Activated CD8-positive, alpha-beta memory T cell treated with anti-CD3 and anti-CD28 coated beads, Interleukin-2, amount 50 U/mL, for 24 hours (primary cell): ENCODE measurements at regions not wholly inside any gene's neighbourhood (a gene's known extent, or its start where the extent isn't known, plus 50 kb on each side); places are given as distances from the start of the nearest gene placed in this dataset.

Experiments used
- DNase-seq: peaks from one replicate; pipeline ENCODE4 v3.0.0-alpha.2; 2020; ENCODE audit errors: extremely low read depth

DNA sequence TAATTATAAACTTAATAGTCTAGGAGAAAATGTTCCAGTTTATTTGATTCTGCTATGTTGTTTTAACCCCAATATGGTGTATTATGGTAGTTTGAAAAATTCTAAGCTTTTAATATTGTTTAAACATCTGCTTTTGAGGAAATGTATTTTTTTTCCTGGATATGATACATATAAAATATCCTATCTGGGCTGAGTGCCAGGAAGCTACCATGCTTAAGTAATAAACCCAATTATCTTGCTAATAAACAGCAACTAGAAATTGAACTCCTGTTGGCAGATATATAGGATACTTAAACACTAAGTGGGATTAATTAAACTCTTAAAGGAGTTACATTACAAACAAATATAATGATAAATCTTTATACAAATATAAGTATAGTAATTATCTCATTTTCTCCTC lies 293.7 kb upstream of the GRM7 start:
- no peak for DNase-seq

DNA sequence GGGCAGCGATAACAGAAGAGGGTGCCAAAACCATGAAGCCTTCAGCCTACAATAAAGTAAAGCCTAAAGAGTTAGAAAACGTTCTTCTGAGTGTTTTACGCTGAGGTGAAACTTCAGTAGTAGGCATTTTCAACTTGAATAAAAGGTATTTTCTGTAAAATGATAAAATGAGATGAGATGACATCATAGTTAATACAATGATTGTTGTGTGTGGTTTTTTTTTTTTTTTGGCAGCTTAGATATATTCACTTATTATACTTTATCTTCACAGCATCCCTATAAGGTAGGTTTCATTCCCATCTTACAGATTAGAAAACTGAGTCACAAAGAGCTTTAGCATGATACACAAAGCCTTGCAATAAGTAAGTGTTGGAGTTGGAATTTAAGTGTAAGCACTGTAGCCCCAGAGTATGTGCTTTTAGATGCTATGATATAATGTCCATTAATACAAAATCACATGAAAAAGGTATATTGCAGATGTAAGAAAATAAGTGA lies 291.9 kb upstream of the GRM7 start:
- no peak for DNase-seq

DNA sequence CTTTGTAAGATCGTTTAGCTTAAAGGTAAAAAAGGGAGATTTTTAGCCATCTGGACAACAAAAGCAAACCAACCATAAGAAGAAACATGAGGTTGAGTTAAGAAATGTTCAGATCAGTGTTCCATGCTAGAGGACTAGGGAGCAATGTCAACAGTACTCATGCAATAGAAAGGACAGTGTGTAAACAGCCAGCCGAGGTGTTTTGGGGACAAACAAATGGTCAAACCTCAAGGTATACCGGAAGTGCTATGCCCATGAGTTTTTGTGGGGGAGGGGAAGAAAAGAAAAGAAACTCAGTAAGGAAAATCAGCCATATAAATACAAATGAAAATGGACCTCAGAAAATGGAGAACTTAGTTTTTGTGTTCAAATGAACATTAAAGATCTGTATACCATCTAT lies 289.5 kb upstream of the GRM7 start:
- DNase-seq = no peak

DNA sequence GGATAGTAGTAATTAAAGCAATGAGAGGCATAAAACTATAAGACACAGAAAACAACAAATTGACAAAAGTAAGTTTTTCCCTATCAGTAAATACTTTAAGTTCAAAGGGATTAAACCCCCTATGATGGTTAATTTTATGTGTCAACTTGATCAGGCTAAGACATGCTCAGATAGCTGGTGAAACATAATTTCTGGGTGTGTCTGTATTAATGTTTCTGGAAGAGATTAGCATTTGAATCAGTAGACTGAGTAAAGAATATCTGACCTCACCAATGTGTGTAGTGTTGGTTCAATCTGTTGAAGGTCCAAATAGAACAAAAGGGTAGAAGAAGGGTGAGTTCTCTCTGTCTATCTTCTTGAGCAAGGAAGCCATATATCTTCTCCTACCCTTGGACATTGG lies 283.3 kb upstream of the GRM7 start:
- no peak for DNase-seq

DNA sequence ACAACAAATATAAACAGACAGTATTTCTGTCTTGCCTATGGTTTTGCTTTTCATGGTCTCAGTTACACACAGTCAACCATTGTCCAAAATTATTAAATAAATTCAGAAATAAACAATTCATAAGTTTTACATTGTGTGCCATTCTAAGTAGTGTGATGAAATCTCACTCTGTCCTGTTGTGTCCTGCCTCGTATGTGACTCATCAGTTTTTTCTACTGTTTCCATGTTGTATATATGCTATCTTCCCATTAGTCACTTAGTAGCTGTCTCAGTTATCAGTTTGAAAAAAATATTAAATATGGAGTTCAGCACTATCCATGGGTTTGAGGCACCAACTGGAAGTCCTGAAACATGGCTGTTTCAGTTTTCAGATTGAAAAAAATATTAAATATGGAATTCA lies 282.4 kb upstream of the GRM7 start:
- no peak for DNase-seq

DNA sequence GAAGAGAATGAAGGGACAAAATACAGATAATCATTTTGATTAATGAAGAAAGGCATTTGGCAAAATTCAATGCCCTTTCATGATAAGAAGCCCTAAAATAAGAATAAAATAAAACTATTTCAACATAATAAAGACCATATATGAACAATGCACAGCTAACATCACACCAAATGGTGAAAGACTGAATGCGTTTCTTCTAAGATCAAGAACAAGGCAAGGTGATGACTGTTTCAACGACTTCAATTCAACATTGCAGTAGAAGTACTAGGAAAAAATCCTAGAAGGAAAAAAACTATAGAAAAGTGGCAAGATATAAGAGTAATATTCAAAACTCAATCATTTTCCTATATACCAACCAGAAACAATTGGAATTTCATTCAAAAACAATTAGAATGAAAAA lies 280.1 kb upstream of the GRM7 start:
- no peak for DNase-seq

DNA sequence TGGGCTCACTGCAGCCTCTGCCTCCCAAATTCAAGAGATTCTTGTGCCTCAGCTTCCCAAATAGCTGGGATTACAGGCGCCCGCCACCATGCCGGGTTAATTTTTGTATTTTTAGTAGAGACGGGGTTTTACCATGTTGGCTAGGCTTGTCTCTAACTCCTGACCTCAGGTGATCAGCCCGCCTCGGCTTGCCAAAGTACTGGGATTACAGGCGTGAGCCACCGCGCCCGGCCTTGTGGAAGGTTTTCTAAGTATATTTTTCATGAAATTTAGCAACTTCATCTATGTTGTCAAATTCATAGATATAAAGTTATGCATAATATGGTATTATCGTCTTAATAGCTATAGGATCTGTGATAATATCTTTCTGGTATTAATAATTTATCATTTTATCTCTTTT lies 275.6 kb upstream of the GRM7 start:
- no peak for DNase-seq

DNA sequence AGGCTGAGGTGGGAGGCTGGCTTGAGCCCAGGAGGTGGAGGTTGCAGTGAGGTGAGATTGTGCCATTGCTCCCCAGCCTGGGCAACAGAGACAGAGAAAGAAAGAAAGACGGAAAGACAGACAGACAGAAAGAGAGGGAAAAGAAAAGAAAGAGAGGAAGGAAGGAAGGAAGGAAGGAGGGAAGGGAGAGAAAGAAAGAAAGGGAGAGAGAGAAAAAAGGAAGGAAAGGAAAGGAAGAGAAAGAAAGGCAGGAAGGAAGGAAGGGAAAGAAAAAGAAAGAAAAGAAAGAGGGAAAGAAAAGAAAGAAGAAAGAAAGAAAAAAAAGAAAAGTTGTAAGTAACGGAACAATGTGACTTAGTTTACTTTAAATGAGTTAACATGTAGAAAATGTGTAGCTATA lies 260.7 kb upstream of the GRM7 start:
- DNase-seq = no peak

DNA sequence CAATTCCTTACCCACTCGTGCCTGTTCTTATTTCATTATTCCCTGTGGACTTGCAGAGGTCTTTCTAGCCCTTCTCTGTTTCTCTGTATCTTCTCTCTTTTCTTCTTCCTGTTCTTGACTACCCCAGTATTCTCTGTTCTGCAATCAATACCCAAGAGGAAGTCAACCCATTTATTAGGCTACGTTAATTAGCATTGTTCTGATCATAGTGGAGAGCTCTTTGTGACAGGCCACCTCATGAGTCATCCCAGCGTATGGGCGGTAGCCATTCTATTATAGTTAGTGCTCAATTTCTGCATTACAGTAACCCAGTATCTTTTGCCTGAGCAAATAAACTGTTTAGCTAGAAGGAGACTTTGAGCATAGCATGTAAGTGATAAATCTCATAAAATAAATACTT lies 259.5 kb upstream of the GRM7 start:
- no peak for DNase-seq

DNA sequence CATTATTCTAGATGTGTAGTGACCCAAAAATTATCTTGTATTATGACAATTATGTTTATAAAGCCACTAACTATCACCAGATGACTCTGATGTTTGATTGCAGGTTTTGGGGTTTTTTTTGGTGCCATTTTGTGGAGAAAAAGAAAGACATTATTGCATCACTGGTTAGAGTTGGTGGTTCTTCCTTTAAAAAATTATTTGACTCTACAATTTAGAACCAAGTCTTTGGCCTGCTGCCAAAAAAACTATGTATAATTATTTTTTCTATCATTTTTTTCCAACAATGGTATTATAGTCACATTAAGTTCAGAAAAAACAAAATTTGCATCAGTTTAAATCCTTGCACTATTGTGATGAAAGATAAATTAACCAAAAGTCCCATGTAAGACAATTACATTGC lies 258.6 kb upstream of the GRM7 start:
- DNase-seq = no peak

DNA sequence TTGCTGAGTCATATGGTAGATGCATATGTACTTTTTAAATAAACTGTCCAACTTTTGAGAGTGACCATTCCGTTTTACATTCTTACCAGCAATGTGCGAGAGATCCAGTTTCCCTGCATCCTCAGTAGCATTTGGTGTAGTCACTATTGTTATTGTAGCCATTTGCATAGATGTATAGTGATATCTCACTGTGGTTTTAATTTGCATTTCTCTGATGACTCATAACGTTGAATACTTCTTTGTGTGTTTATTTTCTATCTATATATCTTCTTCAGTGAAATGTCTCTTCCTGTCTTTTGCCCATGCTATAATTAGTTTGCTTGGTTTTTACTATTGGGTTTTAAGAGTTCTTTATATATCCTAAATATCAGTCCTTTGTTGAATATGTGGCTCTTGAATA lies 255.7 kb upstream of the GRM7 start:
- no peak for DNase-seq

DNA sequence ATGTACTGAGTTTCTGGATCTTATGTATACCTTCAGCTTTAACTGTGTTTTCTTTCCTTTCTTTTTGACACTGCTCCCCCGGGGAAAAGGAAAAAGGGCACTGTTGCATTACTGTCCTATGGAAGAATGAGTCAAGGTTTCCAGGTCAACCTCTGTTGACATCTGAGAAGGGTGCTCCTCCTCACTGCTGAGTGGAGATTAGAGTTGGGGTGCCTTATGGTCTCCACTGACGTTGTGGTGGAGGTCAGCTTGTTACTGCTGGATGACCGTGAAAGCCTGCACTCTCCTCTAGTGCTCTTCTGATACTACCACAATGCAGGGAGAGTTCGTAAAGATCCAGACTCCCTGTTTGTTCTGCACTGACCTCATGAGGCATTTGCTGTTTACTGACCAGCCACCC lies 252.1 kb upstream of the GRM7 start:
- no peak for DNase-seq

DNA sequence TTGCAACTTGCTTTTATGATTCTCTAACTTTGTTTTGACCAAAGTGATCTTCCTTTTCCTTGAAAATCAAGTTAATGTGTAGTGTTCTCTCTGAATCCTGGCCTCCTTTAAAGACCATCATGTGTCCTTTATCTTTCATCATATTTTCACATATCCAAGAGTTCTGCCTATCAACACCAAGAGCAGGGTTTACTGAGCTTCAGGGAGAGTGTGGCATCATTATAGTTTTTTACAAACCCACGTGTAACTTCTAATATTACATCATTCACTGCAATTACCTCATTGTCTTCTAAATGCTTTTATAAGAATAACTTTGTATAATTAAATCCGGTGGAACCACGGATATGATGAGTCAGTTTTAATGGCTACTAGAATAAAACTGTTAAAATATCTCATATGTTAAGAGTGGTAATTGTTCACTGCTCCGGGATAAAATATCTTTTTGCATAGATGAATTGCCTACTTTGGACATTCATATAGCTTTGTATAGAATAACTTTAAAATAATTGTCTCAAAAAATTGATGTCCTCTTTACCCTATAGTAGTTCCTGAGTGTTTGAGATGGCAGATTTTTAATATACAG lies 248.8 kb upstream of the GRM7 start:
- no peak for DNase-seq

DNA sequence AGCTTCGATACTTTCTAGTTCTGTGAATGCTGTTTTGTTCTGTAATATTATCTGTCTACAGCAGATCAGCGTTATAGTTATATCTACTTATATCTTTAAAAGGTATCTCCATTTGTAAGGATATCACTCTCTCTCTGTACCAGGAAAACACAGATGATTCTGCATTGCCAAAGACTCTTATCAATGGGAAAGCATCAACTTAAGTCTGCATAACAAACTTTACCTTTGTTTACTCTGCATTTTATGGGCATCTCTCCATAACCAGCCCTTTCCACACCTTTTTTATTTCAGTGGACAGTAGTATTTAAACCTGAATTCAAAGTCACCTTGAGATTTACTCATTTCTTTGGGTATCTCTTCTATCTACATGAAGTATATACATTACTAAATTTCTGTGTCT lies 238.7 kb upstream of the GRM7 start:
- DNase-seq = no peak

DNA sequence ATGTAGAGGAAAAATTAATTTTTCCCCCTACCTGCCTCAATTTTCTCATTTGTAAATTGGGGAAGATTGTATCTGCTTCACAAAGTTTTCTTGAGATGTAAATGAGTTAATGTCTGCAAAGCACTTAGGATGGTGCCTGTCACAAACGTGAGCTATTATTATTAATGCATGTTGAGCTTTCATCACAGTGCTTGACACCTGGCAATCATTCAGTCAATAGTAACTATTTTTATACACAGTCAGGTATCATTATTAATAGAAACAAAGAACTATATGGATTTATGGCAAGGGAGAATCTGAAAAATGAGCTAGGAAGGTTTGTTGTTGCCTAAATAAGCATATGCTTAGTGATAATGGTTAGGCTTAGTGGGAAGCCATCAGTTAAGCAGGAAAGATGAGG lies 238.2 kb upstream of the GRM7 start:
- DNase-seq = no peak

DNA sequence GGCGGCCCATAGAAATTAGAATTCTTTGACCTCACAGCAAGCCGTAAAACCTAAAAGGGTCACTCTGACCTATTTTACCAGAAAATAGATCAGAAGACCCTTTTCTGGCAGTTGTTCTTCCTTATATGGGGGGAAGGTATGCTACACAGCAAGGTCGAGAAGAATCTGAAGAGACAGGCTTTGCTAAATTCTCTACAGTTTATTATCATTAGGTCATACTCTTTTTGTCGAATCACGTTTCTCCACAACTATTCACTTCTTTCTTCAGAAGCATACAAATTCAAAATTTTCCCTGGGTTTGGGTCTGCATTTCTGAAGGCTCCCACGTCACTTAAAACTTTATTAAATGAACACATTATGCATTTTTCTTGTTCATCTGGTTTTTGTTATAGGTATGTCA lies 229.5 kb upstream of the GRM7 start:
- DNase-seq = no peak

DNA sequence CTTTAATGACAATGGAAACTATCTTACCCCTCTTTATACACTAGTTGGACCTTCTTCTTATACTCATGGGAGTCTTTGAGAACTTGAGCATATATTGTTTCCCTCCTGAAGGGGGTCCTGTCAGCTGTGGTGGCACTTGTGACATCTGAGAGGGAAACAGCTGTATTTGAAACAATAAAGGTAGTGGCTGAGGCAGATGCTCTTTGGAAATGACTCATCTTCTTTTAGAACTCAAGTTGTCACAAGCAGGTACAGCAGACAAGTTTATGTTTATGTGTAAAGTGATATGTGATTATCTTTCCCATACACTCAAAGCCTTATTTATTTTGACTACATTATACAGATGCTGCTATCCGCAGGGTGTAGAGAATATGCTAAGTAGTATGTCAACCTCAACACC lies 220.0 kb upstream of the GRM7 start:
- DNase-seq = no peak

DNA sequence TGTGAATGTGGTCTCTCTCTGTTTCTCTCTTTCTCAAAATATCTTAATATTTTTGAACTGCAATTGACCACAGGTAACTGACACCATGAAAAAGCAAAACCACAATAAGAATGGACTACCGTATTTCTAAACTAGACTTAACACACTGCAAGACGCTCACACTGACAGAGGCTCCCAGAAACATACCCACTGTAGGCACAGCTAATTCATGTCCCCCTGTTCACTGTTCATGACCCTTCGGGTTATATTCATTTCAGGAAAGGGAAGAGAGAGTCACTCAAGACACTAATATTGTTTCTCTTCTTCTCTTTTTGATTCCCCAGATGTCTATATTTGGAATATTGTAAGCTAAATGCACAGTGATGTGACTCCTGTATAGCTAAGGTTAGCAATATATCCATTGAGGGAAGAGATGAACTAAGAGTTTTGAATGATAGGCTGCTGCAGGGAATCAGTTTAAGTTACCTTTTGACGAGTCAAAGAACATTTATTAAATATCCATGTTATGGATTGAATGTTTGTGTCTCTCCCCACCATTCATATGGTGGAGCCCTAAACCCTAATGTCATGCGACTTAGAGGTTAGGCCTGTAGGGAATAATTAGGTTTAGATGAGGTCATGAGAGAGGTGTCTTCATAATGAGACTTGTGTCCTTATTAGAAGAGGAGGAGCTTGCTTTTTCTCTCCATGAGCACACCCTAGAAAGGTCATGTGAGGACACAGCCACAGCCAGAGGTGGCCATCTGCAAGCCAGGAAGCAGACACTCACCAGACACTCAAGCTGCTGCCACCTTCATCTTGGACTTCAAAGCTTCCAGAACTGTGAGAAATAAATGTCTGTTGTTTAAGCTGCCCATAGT lies 216.6 kb upstream of the GRM7 start:
- no peak for DNase-seq

DNA sequence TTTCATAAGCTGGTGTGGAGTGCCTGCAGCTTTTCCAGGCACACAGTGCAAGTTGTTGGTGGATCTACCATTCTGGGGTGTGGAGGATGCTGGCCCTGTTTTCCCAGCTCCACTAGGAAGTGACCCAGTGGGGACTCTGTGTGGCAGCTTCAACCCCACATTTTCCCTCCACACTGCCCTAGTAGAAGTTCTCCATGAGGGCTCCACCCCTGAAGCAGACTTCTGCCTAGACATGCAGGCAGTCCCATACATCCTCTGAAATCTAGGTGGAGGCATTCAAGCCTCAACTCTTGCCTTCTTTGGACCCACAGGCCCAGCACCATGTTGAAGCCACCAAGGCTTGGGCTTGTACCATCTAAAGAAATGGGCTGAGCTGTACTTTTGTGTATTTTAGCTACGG lies 206.2 kb upstream of the GRM7 start:
- no peak for DNase-seq

DNA sequence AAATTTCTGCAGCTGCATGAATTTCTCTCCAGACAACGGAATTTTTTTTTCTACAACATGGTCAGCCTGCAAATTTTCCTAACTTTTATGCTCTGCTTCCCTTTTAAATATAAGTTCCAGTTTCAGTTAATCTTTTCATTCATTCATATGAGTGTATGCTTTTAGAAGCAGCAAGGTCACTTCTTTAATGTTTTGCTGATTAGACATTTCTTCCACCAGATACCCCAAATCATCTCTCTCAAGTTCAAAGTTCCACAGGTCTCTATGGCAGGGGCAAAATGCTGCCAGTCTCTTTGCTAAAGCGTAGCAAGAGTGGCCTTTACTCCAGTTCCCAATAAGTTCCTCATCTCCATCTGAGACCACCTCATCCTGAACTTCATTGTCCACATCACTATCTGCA lies 205.6 kb upstream of the GRM7 start:
- DNase-seq = no peak

DNA sequence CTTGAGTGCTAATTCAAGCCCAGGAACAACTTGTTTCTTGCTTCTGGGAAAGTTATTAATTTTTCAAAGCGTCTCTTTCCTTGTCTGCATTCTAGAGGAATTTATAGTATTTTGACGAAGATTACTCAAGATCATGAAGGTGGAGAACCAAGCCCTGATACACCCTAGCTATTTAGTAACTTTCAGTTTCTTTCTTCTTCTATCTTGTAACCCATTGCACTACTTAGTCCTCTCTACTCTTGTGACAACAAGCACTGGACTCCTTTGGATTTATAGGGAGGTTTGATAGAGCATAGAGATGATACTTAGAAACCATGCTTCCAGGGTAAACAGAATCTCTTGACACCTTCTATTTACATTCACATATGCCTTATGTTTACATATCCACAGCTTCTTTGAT lies 203.3 kb upstream of the GRM7 start:
- no peak for DNase-seq

DNA sequence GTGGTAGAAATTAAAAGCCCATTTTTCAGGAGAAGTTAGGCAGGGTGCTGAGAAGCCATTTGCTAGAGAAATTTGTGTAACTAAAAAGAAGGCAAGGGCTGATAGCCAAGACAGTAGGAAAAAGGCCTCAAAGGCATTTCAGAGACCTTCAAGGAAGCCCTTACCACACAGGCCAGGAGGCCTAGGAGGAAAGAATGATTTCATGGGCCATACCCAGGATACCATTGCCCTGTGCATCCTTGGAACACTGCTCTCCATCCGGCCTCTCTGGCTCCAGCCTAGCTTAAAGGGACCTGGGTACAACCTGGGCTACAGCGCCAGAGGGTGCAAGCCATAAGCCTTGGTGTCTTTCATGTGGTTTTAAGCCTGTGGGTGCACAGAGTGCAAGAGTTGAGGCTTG lies 193.6 kb upstream of the GRM7 start:
- DNase-seq = no peak

DNA sequence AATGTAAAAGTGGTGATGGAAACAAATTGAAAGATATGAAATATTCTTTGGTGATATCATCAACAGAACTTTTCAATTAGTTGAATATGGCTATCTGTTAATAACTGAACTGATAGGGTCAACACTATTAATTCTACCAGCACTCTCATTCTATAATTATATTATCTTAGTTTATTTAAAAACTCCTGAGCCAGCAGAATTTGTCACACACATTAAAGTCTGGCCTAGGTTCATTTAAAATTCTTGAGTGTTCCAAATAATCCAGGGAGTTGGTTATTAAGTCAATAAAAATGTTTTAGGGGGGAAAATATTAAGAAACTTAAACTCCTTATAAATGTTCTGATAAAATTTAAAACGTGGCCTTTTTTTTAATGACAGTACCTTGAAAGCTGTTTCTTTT lies 189.6 kb upstream of the GRM7 start:
- DNase-seq = no peak

DNA sequence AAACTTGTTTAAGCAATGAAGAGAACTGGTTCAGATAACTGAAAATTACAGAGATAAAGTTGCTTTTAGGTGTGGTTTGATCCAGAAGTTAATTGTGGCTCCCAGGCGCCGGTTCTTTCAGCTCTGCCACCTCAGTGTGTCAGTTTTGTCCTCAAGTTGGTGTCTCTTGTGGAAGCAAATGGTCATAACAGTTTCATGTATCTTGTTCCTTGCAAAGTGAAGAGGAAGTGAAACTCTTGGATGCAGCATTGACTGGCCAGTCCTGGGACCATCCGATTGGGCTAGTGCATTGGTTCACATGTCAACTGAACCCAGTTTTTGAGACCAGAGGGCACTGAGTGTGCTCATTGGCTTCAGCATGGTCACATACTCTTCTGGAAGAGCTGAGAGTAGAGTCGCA lies 181.4 kb upstream of the GRM7 start:
- DNase-seq = no peak
